ENCODE measurements at regions not wholly inside any gene's neighbourhood (a gene's known extent, or its start where the extent isn't known, plus 50 kb on each side); places are given as distances from the start of the nearest gene placed in this dataset.

DNA sequence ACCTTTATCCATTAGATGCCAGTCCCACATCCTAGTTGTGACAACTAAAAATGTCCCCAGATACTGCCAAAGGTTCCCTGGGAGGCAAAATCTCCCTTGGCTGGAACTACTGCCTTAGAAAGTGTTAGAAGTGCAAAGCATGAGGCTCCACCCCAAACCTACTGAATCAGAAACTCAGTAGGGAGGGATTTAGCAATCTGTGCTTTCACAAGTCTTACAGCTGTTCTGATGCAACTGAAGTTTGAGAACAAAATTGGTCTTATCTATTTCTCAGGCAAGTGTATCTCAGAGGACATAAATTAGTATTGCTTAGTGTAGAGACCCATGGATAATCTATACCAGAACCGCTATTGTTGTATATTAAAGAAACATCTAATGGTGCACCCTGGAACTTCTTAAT, 70.2 kb downstream of the CLDN1 start:
- H3K36me3 Mint-ChIP-seq (ENCODE audit: low read depth), result no peaks in the 10 kb centered on the region
- no peak for DNase-seq
- no peak for TF ChIP-seq CTCF (IDR thresholded peaks at IDR 0.05)
- H3K4me3 Mint-ChIP-seq, result no peak overlapping the region
- H3K4me1 Mint-ChIP-seq, result no peaks in the 10 kb centered on the region
- H3K27ac Mint-ChIP-seq, result no peak overlapping the region
- H3K27me3 Mint-ChIP-seq (ENCODE audit: low read depth, poor library complexity), result peaks cover 7% of the 10 kb centered on the region
- H3K9me3 Mint-ChIP-seq, result peaks cover 26% of the 10 kb centered on the region

- H3K4me3 Mint-ChIP-seq, result no peak overlapping the region
- H3K27me3 Mint-ChIP-seq (ENCODE audit: low read depth, poor library complexity), result peaks cover 3% of the 10 kb centered on the region
- peaks cover 52% of the 10 kb centered on the region for H3K9me3 Mint-ChIP-seq
- DNase-seq, result no peak
- no peak overlapping the region for H3K27ac Mint-ChIP-seq
- peaks cover 10% of the 10 kb centered on the region for H3K36me3 Mint-ChIP-seq (ENCODE audit: low read depth)
- no peak for TF ChIP-seq CTCF (IDR thresholded peaks at IDR 0.05)
- no peaks in the 10 kb centered on the region for H3K4me1 Mint-ChIP-seq
These were observed 72.8 kb downstream of the CLDN1 start for GRCh38 chr3:190249414-190249813.

DNA sequence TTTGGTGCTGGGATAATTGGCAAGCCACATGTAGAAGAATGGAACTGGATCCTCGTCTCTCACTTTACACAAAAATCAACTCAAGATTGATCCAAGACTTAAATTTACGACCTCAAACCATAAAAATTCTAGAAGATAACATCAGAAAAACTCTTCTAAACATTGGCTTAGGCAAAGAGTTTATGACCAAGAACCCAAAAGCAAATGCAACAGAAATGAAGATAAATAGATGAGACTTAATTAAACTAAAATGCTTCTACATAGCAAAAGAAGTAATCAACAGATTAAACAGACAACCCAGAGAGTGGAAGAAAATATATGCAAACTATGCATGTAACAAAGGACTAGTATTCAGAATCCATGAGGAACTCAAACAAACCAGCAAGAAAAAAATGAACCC, 80.1 kb downstream of the CLDN1 start:
- no peak for DNase-seq
- TF ChIP-seq CTCF (IDR thresholded peaks at IDR 0.05), result no peak
- H3K9me3 Mint-ChIP-seq, result peaks cover 87% of the 10 kb centered on the region
- H3K4me3 Mint-ChIP-seq, result no peak overlapping the region
- peaks cover 3% of the 10 kb centered on the region for H3K27me3 Mint-ChIP-seq (ENCODE audit: low read depth, poor library complexity)
- H3K36me3 Mint-ChIP-seq (ENCODE audit: low read depth), result peaks cover 38% of the 10 kb centered on the region
- H3K27ac Mint-ChIP-seq, result no peak overlapping the region
- peaks cover 9% of the 10 kb centered on the region for H3K4me1 Mint-ChIP-seq

- Mint-ChIP-seq H3K36me3 (ENCODE audit: low read depth) (peaks cover 28% of the 10 kb centered on the region), H3K4me3 (no peak overlapping the region), H3K4me1 (peaks cover 9% of the 10 kb centered on the region), H3K27me3 (ENCODE audit: low read depth, poor library complexity) (peaks cover 3% of the 10 kb centered on the region), H3K9me3 (peaks cover 63% of the 10 kb centered on the region), H3K27ac (no peak overlapping the region)
- DNase-seq, result no peak
- TF ChIP-seq CTCF (IDR thresholded peaks at IDR 0.05), result no peak
These were observed 82.9 kb downstream of the CLDN1 start for GRCh38 chr3:190239325-190239724.

DNA sequence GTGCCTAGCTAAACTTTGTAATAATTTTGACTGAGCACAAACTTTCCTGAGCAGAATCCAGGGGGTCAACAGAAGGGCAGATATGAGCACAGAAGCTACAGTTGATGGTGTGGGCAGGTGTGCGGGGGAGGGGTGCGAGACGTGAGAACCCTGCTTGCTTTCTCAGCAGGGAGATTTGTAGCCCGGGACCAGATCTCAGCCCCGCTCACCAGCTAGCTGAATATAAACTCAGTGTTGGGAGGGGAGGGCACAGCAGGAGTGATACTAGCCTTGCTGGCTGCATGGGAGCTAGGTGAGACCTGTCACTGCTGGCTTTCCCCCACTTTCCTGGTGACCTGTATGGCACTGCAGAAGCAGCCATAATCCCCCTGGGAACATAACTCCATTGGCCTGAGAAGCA, 83.4 kb downstream of the CLDN1 start:
- DNase-seq, result no peak
- peak overlapping the region; percentile 8 for H3K27ac Mint-ChIP-seq
- H3K9me3 Mint-ChIP-seq, result peaks cover 59% of the 10 kb centered on the region
- peaks cover 9% of the 10 kb centered on the region for H3K4me1 Mint-ChIP-seq
- H3K27me3 Mint-ChIP-seq (ENCODE audit: low read depth, poor library complexity), result peaks cover 3% of the 10 kb centered on the region
- H3K4me3 Mint-ChIP-seq, result no peak overlapping the region
- peaks cover 28% of the 10 kb centered on the region for H3K36me3 Mint-ChIP-seq (ENCODE audit: low read depth)
- TF ChIP-seq CTCF (IDR thresholded peaks at IDR 0.05), result no peak

DNA sequence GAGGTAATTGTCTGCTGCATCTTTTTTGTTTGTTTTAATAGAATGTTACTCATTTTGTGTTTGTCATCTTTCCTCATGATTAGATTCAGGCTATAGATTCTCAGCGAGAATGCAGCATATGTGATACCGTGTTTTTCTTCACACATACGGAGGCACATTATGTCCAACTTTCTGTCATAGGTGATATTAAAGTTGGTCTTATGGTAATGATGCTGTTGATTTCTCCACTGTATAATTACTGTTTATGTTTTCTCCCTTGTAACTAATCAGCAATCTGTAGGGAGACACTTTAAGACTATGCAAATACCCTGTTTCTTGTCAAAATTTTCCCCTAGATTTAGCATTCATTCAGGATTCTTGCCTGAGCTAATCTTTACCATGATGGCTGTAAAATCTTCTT, 87.6 kb downstream of the CLDN1 start:
- peaks cover 4% of the 10 kb centered on the region for H3K36me3 Mint-ChIP-seq (ENCODE audit: low read depth)
- no peak overlapping the region for H3K27ac Mint-ChIP-seq
- peaks cover 3% of the 10 kb centered on the region for H3K27me3 Mint-ChIP-seq (ENCODE audit: low read depth, poor library complexity)
- no peak overlapping the region for H3K4me3 Mint-ChIP-seq
- no peak for TF ChIP-seq CTCF (IDR thresholded peaks at IDR 0.05)
- peaks cover 19% of the 10 kb centered on the region for H3K9me3 Mint-ChIP-seq
- no peak for DNase-seq
- H3K4me1 Mint-ChIP-seq, result peaks cover 9% of the 10 kb centered on the region

Measured in nephron progenitor cell (in vitro differentiated cells).